BJ (cell line): ENCODE measurements at regions not wholly inside any gene's neighbourhood (a gene's known extent, or its start where the extent isn't known, plus 50 kb on each side); places are given as distances from the start of the nearest gene placed in this dataset.

Experiments
- CTCF ChIA-PET: fragments of 350-600 bp; formaldehyde crosslinking; extraction: SDS; loops from one replicate; lab custom pipeline; 2021; ENCODE audit warnings: antibody characterized with exemption, inconsistent platforms; lab: Yijun Ruan, JAX
- POLR2A ChIA-PET: fragments of 300-600 bp; sonication (Branson Sonifier 250); formaldehyde crosslinking; extraction: SDS; loops from one replicate; lab custom pipeline; 2021; ENCODE audit warnings: antibody characterized with exemption; lab: Charles Lee
- DNase-seq: peaks from one replicate; pipeline ENCODE4 v3.0.0-alpha.2; 2011; ENCODE audit warnings: low read depth
- H3K27me3 ChIP-seq: 2 replicates; pipeline ENCODE4 v1.6.0; 2011; ENCODE audit warnings: low read length; ENCODE audit not compliant: control insufficient read depth, insufficient read depth
- H3K36me3 ChIP-seq: 2 replicates; pipeline ENCODE4 v1.5.1; 2011; ENCODE audit warnings: low read length; ENCODE audit not compliant: control insufficient read depth, insufficient read depth
- H3K4me3 ChIP-seq: 2 replicates; pipeline ENCODE4 v1.5.1; 2011; ENCODE audit warnings: low read depth, mild to moderate bottlenecking, control low read depth, low read length
- CTCF ChIP-seq: IDR thresholded peaks from 2 replicates; pipeline ENCODE4 v1.5.1; 2011; ENCODE audit warnings: low read depth, mild to moderate bottlenecking, control low read depth, inconsistent platforms, low read length, moderate library complexity; ENCODE audit not compliant: insufficient read depth

DNA sequence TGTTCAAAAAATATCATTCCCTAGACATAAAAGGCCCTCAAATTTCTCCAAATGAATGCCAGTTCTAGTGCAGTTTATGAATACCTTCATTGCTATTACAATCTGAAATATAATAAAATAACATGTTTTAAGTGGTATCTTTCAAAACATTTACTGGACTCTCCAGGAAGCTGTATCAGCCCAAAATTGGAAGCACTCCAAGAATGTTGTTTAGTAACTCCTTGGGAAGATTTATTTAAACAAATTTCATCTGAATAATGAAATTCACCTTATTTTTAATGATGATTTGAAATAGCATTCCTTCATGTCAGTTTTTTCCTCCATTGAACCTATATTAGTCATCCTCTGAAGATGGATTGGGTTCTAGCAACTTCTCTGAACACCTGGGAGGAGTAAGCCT lies 217.2 kb upstream of the PCDH18 start:
- Histone ChIP-seq H3K4me3 (no peak overlapping the region), H3K36me3 (no peaks in the 10 kb centered on the region), H3K27me3 (no peaks in the 10 kb centered on the region)
- TF ChIP-seq CTCF, result no peak
- POLR2A ChIA-PET, result no interaction called here
- no peak for DNase-seq
- CTCF ChIA-PET, result no interaction called here

DNA sequence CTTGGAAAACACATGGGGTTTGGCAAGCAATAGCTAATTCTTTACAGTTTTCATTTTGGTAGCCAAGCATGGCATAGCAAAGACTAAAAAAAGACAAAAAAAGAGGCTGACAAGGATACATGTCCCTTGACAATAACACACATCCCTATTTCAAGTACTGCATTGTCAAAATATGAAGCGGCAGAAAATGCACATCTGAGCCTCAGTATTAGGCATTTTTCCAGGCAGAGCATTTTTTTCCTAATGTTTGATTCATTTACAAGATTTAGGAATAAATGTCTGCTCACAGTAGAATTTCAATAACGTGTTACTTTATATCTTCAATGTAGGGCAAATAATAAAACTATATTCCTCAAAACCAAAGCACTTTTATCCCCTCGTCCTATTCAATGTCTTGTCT lies 216.3 kb upstream of the PCDH18 start:
- no peak for DNase-seq
- TF ChIP-seq CTCF, result no peak
- POLR2A ChIA-PET, result no interaction called here
- Histone ChIP-seq H3K36me3 (no peaks in the 10 kb centered on the region), H3K4me3 (no peak overlapping the region), H3K27me3 (no peaks in the 10 kb centered on the region)
- CTCF ChIA-PET, result no interaction called here

- Histone ChIP-seq H3K27me3 (no peaks in the 10 kb centered on the region), H3K4me3 (no peak overlapping the region), H3K36me3 (no peaks in the 10 kb centered on the region)
- no peak for DNase-seq
- ChIA-PET CTCF (no interaction called here), POLR2A (no interaction called here)
- no peak for TF ChIP-seq CTCF
Observed at GRCh38 chr4:137740141-137740540, 207.8 kb upstream of the PCDH18 start.

DNA sequence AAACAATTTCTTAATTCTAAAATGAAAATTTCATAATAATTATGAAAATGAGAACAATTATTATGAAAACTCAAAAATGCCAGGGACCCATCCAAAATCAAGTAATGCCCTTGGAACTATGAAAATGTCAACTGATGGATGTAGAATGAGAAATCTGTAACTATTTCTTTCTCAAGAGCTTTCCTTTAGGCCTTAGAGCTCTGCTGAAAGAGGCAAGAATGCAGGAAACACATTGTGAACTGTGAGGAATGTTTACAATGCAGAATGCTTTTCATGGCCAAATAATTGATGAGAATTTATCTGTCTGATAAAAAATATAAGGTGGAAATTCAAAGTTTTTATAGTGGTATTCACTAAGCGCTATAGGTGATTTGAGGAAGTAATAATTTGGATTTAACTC lies 207.1 kb upstream of the PCDH18 start:
- Histone ChIP-seq H3K36me3 (no peaks in the 10 kb centered on the region), H3K27me3 (no peaks in the 10 kb centered on the region), H3K4me3 (no peak overlapping the region)
- no peak for TF ChIP-seq CTCF
- ChIA-PET POLR2A (no interaction called here), CTCF (no interaction called here)
- DNase-seq, result no peak

DNA sequence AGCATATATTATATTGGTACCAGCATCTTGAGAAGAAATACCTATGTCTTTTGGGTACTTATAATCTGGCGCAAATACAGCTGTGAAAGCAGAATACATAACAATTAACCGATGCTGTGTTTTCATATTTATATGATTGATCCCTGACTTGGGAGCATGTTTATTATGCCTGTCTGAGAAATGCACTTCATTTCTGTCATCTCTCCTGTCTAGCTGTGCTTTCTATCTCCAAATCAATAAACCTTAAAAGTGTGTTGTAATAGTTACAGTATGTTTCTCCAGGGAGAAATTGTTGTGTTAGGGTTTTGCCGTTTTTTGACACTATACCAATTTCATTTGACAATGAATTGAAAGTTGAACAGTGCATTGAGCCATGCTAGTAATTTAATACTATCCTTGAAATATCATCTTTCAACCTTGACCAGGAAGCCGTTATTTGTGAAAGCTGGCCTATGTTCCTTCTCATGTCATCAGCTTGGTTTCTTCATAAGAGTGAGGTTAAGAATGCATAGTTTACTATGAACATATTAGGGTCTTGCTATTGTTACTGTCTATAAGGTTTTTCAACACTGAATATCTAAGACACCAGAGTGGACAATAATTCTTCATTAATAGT lies 206.2 kb upstream of the PCDH18 start:
- H3K27me3 ChIP-seq, result no peaks in the 10 kb centered on the region
- ChIA-PET POLR2A (no interaction called here), CTCF (no interaction called here)
- H3K36me3 ChIP-seq, result no peaks in the 10 kb centered on the region
- no peak for DNase-seq
- TF ChIP-seq CTCF, result no peak
- no peak overlapping the region for H3K4me3 ChIP-seq
